ENCODE measurements at regions not wholly inside any gene's neighbourhood (a gene's known extent, or its start where the extent isn't known, plus 50 kb on each side); places are given as distances from the start of the nearest gene placed in this dataset.

GRCh38 chr6:147009358-147009757, 194.9 kb upstream of the STXBP5 start:
- no peak for DNase-seq
- H3K4me3 ChIP-seq = no peak overlapping the region
- no peak overlapping the region for H3K27ac ChIP-seq
- H3K36me3 ChIP-seq = no peaks in the 10 kb centered on the region
- intact Hi-C loops (cut with DNase I) = no loop called here
- no peak for TF ChIP-seq CTCF (IDR thresholded peaks at IDR 0.05)
- TF ChIP-seq POLR2A (IDR thresholded peaks at IDR 0.05) = no peak
- no peaks in the 10 kb centered on the region for H3K27me3 ChIP-seq
- WGBS, 2 donors = 81 to 95% methylated on average over 2 of the region's 2 CpGs
- H3K4me1 ChIP-seq = no peaks in the 10 kb centered on the region
- no peaks in the 10 kb centered on the region for H3K9me3 ChIP-seq

- no peak for TF ChIP-seq POLR2A (IDR thresholded peaks at IDR 0.05)
- TF ChIP-seq CTCF (IDR thresholded peaks at IDR 0.05) = no peak
- no peak for DNase-seq
- WGBS, 2 donors = 85 to 94% methylated on average over 4 to 5 of the region's 5 CpGs
- no peak overlapping the region for H3K4me3 ChIP-seq
- no peaks in the 10 kb centered on the region for H3K4me1 ChIP-seq
- no peaks in the 10 kb centered on the region for H3K27me3 ChIP-seq
- H3K9me3 ChIP-seq = no peaks in the 10 kb centered on the region
- H3K36me3 ChIP-seq = no peaks in the 10 kb centered on the region
- no peak overlapping the region for H3K27ac ChIP-seq
- intact Hi-C loops (cut with DNase I) = no loop called here
These were observed 188.5 kb upstream of the STXBP5 start for GRCh38 chr6:147015674-147016073.

GRCh38 chr6:147016440-147016839, 187.8 kb upstream of the STXBP5 start:
- 52 to 56% methylated on average over 3 of the region's 3 CpGs for WGBS, 2 donors
- TF ChIP-seq CTCF (IDR thresholded peaks at IDR 0.05) = no peak
- no peak for TF ChIP-seq POLR2A (IDR thresholded peaks at IDR 0.05)

GRCh38 chr6:147017153-147017552, 187.1 kb upstream of the STXBP5 start:
- H3K4me1 ChIP-seq = no peaks in the 10 kb centered on the region
- no peaks in the 10 kb centered on the region for H3K9me3 ChIP-seq
- no peaks in the 10 kb centered on the region for H3K27me3 ChIP-seq
- TF ChIP-seq POLR2A (IDR thresholded peaks at IDR 0.05) (no peak), CTCF (IDR thresholded peaks at IDR 0.05) (no peak)
- H3K4me3 ChIP-seq = no peak overlapping the region
- no peak for DNase-seq
- H3K36me3 ChIP-seq = no peaks in the 10 kb centered on the region
- intact Hi-C loops (cut with DNase I) = no loop called here
- whole genome bisulfite sequencing, 2 donors = 84 to 85% methylated on average over 4 of the region's 4 CpGs
- no peak overlapping the region for H3K27ac ChIP-seq

More at GRCh38 chr6:147016440-147016839, 187.8 kb upstream of the STXBP5 start:
- intact Hi-C loops (cut with DNase I) = no loop called here
- Histone ChIP-seq H3K9me3 (no peaks in the 10 kb centered on the region), H3K27me3 (no peaks in the 10 kb centered on the region), H3K4me3 (no peak overlapping the region), H3K36me3 (no peaks in the 10 kb centered on the region), H3K4me1 (no peaks in the 10 kb centered on the region), H3K27ac (no peak overlapping the region)
- DNase-seq = no peak

GRCh38 chr6:147019001-147019400, 185.2 kb upstream of the STXBP5 start:
- no peaks in the 10 kb centered on the region for H3K4me1 ChIP-seq
- H3K36me3 ChIP-seq = no peaks in the 10 kb centered on the region
- intact Hi-C loops (cut with DNase I) = no loop called here
- no peak for TF ChIP-seq CTCF (IDR thresholded peaks at IDR 0.05)
- TF ChIP-seq POLR2A (IDR thresholded peaks at IDR 0.05) = no peak
- no peaks in the 10 kb centered on the region for H3K27me3 ChIP-seq
- no peak overlapping the region for H3K4me3 ChIP-seq
- no peak overlapping the region for H3K27ac ChIP-seq
- DNase-seq = no peak
- H3K9me3 ChIP-seq = no peaks in the 10 kb centered on the region

Measured in esophagus squamous epithelium (tissue), 5 donors.